Adrenal gland (tissue), 9 donors: ENCODE measurements at regions not wholly inside any gene's neighbourhood (a gene's known extent, or its start where the extent isn't known, plus 50 kb on each side); places are given as distances from the start of the nearest gene placed in this dataset.

Source experiments
- DNase-seq, 7 donors: peaks; one replicate each; pipeline ENCODE4 v3.0.0-alpha.2; 2019 to 2020
- H3K27ac ChIP-seq, 5 donors: fragments of 200-600 bp; sonication (generic) in 4 of 5; 1 replicate in 3 of 5; 2 replicates in 2 of 5; pipeline versions ENCODE4 v1.5.1 to v1.8.0; 2016 to 2020; ENCODE audit warnings: mild to moderate bottlenecking in 1 of 5
- H3K27me3 ChIP-seq: fragments of 200-600 bp; 2 replicates; pipeline ENCODE4 v1.8.0; 2021
- H3K36me3 ChIP-seq, 2 donors: fragments of 200-600 bp; replicated peaks in 1 of 2; 1 replicate in 1 of 2; 2 replicates in 1 of 2; pipeline versions ENCODE4 v1.5.1 to v1.8.0; 2018 to 2022
- H3K4me1 ChIP-seq, 2 donors: fragments of 200-600 bp; replicated peaks in 1 of 2; 1 replicate in 1 of 2; 2 replicates in 1 of 2; pipeline versions ENCODE4 v1.5.1 to v1.8.0; 2018 to 2021
- H3K4me3 ChIP-seq, 4 donors: fragments of 200-600 bp; sonication (generic) in 3 of 4; one replicate each; pipeline ENCODE4 v1.5.1; 2016 to 2018
- H3K9me3 ChIP-seq, 3 donors: fragments of 200-600 bp; sonication (generic) in 1 of 3; replicated peaks in 1 of 3; 1 replicate in 2 of 3; 2 replicates in 1 of 3; pipeline versions ENCODE4 v1.5.1 to v1.8.0; 2016 to 2021
- POLR2A ChIP-seq, 2 donors: fragments of 450-650 bp; IDR thresholded peaks; one replicate each; pipeline ENCODE4 v1.6.1; 2017; ENCODE audit warnings: antibody characterized with exemption in 2 of 2, mild to moderate bottlenecking in 2 of 2, moderate library complexity in 1 of 2
- WGBS, 4 donors: extraction: QIAGEN DNeasy Blood & Tissue Kit in 2 of 4; methylation state at CpG; one replicate each; pipeline versions ENCODE4 v1.1.5 to v1.1.7; 2013 to 2017; 5-methylcytosine and 5-hydroxymethylcytosine counted together
- intact Hi-C, 2 donors: fragments of 100-400 bp; cut with DNase I; formaldehyde crosslinking; loops; one replicate each; pipeline versions ENCODE4 v1.14.1 to v1.15.0; 2022 to 2023
- TF ChIP-seq, protein P1 (sequence below), 6 experiments: fragments of 450-650 bp in 4 of 6; fragments of 200-600 bp in 2 of 6; sonication (generic) in 1 of 6; IDR thresholded peaks; 1 replicate in 5 of 6; 2 replicates in 1 of 6; pipeline versions ENCODE4 v1.5.1 to v1.8.0; 2016 to 2021; ENCODE audit warnings: antibody characterized with exemption in 6 of 6, mild to moderate bottlenecking in 2 of 6, moderate library complexity in 1 of 6
- donor health status: healthy with polysubstance abuse.
- donor health status: Bipolar disorder and iron deficiency.
- donor health status: DM: yes; HTN: yes; CAD: no.
- donor health status: DM: no; HTN: no; CAD: no.
- donor health status: DM: no; HTN: no; CAD: no.

DNA sequence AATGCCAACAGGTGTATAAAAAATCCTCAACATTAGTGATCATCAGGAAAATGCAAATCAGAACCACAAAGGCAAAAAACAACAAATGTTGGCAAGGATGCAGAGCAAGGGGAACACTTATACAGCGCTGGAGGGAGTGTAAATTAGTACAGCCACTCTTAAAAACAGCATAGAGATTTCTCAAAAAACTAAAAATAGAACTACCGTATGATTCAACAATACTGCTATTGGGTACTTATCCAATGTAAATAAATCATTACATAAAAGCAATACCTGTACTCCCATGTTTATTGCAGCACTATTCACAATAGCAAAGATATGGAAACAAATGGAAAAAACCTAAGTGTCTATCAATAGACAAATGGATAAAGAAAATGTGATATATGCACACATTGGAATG is 171.3 kb downstream of the SLC7A11 start:
- intact Hi-C loops = no loop called here
- Histone ChIP-seq H3K27ac (no peak overlapping the region), H3K27me3 (no peaks in the 10 kb centered on the region), H3K4me1 (no peaks in the 10 kb centered on the region), H3K9me3 (no peaks in the 10 kb centered on the region), H3K36me3 (no peaks in the 10 kb centered on the region), H3K4me3 (no peak overlapping the region)
- TF ChIP-seq, protein P1, sequence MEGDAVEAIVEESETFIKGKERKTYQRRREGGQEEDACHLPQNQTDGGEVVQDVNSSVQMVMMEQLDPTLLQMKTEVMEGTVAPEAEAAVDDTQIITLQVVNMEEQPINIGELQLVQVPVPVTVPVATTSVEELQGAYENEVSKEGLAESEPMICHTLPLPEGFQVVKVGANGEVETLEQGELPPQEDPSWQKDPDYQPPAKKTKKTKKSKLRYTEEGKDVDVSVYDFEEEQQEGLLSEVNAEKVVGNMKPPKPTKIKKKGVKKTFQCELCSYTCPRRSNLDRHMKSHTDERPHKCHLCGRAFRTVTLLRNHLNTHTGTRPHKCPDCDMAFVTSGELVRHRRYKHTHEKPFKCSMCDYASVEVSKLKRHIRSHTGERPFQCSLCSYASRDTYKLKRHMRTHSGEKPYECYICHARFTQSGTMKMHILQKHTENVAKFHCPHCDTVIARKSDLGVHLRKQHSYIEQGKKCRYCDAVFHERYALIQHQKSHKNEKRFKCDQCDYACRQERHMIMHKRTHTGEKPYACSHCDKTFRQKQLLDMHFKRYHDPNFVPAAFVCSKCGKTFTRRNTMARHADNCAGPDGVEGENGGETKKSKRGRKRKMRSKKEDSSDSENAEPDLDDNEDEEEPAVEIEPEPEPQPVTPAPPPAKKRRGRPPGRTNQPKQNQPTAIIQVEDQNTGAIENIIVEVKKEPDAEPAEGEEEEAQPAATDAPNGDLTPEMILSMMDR (IDR thresholded peaks at IDR 0.05) = no peak
- no peak for TF ChIP-seq POLR2A (IDR thresholded peaks at IDR 0.05)
- WGBS, 4 donors = 78 to 81% (median 78%) methylated on average over 2 of the region's 2 CpGs
- DNase-seq = no peak

DNA sequence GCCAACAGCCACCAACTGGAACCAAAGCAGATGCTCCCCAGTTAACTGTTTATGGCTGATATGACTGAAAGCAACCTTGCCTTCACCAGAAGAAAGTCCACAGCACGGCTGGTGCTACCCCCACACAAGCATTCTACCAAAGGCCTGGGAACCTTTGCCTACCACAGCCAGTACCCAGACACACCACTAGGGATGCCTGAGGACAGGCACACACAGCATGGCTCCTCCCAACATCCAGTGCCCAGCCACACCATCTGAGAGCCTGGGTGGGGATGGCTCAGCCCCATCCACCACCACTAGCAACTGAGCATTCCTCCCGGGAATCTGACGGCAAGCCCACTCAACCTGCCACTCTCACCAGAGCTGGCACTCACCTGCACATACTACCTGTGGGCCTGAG is 178.6 kb downstream of the SLC7A11 start:
- TF ChIP-seq POLR2A (IDR thresholded peaks at IDR 0.05) = no peak
- TF ChIP-seq, protein P1 (IDR thresholded peaks at IDR 0.05) = no peak
- intact Hi-C loops = no loop called here
- Histone ChIP-seq H3K27me3 (no peaks in the 10 kb centered on the region), H3K4me3 (no peak overlapping the region), H3K9me3 (no peaks in the 10 kb centered on the region), H3K4me1 (no peaks in the 10 kb centered on the region), H3K36me3 (no peaks in the 10 kb centered on the region), H3K27ac (no peak overlapping the region)
- DNase-seq = no peak
- 91 to 96% (median 93%) methylated on average over 3 of the region's 3 CpGs; no CpG with 5 or more reads in 1 of the 4 donors for WGBS, 4 donors

DNA sequence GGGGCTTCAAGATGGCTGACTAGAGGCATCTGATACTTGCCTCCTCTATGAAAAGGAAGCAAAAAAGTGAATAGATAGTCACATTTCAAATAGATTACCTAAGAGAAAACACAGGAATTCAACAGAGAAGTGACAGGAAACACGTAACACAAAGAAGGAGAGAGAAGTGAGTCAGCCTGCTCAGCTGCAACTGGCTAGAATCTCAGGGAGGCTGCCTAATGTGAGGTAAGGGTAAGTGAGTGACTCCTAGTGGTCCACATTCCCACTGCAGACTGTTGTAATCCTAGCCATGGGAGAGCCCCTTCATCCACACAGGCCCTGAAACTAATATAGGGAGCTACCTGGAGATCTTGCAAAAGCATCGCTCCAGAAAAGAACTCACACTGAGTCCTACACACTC is 179.2 kb downstream of the SLC7A11 start:
- Histone ChIP-seq H3K4me3 (no peak overlapping the region), H3K4me1 (no peaks in the 10 kb centered on the region), H3K27ac (no peak overlapping the region), H3K36me3 (no peaks in the 10 kb centered on the region), H3K9me3 (no peaks in the 10 kb centered on the region), H3K27me3 (no peaks in the 10 kb centered on the region)
- intact Hi-C loops = no loop called here
- no peak for DNase-seq
- WGBS, 4 donors = 81 to 90% (median 87%) methylated on average over 2 of the region's 2 CpGs
- no peak for TF ChIP-seq POLR2A (IDR thresholded peaks at IDR 0.05)
- TF ChIP-seq, protein P1 (IDR thresholded peaks at IDR 0.05) = no peak

DNA sequence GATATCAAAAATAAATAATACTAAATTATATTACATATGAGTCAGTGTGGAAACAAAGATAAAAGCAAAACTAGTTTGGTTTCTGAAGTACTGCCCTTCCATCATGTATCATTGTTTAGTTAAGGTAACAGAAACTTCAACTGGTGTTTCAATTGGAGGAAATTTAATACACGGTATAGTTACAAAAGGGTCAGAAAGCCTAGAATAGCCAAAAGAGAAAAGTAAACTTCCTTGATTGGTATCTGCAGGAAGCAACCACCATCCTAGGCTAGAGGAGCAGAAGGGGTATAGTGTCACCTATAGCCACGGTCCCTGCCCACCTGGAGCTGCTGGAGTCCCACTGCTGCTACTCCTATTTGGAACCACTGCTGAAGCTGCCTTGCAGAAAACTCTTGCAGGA is 185.6 kb downstream of the SLC7A11 start:
- 38 to 59% (median 57%) methylated on average over 2 of the region's 2 CpGs for WGBS, 4 donors
- no peaks in the 10 kb centered on the region for H3K4me1 ChIP-seq
- no peaks in the 10 kb centered on the region for H3K36me3 ChIP-seq
- no peaks in the 10 kb centered on the region for H3K27me3 ChIP-seq
- TF ChIP-seq, protein P1 (IDR thresholded peaks at IDR 0.05) = no peak
- no peak for TF ChIP-seq POLR2A (IDR thresholded peaks at IDR 0.05)
- H3K27ac ChIP-seq = no peak overlapping the region
- H3K4me3 ChIP-seq = no peak overlapping the region
- intact Hi-C loops = no loop called here
- DNase-seq = no peak
- no peaks in the 10 kb centered on the region for H3K9me3 ChIP-seq
